ENCODE measurements at regions not wholly inside any gene's neighbourhood (a gene's known extent, or its start where the extent isn't known, plus 50 kb on each side); places are given as distances from the start of the nearest gene placed in this dataset.

DNA sequence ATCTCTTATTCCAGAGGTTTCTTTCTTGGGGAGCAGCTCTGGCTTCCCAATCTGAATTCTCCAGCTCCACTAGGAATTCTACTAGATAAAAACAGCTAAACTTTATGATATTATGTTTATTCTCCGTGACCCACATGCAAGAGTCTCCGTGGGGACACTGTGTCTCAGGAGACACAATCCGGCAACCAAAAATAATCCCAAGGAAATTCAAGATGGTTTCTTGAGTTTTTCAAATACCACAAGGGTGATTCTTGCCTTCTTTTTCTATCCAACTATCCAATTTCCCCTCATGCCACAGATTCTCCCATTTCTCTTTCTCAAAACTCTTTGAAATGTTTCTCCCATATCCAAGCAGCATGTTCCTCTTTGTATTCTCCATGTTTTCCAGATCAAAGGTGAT is 103.1 kb downstream of the FAS start:
- DNase-seq, result no peak

- DNase-seq, result no peak
Observed at GRCh38 chr10:89092981-89093380, 102.4 kb downstream of the FAS start.

DNA sequence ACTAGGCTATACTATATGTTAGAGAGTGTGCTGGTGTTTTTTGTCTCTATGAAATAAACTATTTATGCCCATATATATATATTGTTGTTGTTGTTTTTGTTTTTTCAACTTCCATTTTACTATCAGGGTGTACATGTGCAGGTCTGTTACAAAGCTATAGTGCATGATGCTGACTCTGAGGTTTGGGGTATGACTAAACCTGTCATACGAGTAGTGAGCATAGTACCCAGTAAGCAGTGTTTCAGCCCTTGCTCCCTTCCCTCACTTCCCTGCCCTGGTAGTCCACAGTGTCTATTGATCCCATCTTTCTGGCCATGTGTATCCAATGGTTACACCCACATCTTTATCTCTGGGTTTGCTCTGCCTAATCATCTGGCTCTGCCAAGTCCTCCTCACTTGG is 101.8 kb downstream of the FAS start:
- DNase-seq, result peak; percentile 35

GRCh38 chr10:89091496-89091895 is 100.9 kb downstream of the FAS start:
- peak; percentile 78 for DNase-seq

DNA sequence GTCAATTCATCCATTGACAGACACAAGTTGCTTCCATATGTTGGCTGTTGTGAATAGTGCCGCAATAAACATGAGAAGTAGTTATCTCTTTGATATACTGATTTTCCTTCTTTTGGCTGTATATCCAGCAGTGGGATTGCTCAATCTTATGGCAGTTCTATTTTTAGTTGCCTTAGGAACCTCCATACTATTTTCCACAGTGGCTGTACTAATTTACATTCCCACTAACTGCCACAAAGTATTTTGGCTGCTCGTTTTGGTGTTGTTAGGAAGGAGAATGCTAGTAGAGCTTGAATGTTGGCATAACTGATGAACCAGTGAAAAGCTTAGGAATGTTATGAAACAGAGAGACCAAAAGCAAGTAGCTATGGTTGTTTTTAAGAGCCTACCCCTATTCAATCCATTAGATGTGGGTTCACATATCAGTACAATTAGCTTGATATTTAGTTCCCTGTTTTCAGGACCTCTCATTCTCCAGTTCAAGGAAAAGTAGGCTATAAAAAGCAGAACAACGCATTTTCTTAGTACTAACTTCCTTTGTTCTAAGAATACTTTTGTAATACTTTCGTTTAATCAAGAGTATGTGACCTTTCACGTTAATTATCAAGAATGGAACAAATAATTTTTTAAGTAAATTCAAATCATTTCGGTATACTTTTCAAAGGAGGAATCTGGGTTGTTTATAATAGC is 100.3 kb downstream of the FAS start:
- peak; percentile 88 for DNase-seq

- peak; percentile 78 for DNase-seq
Observed at GRCh38 chr10:89086801-89087521, 96.4 kb downstream of the FAS start.

- peak; percentile 63 for DNase-seq
Observed at GRCh38 chr10:89085153-89085552, 94.6 kb downstream of the FAS start.

DNA sequence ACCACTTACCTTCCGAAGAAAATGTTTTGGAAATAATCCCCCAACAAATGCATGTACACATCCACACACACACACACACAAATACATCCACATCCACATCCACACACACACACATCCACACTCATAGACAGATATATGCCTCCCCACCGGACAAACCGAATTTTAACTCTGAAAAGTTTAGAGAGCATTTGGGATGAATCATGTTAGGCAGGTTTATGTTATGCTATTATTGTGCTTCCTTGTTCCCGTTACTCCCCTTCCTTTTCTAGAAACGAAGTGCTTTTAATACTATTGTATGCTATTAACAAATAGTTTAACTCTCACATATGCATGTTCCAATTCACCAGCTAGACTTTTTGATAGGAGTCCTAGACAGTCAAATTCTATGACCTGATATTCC is 91.5 kb downstream of the FAS start:
- DNase-seq, result peak; percentile 55

- DNase-seq, result peak; percentile 67
Observed at GRCh38 chr10:89080660-89081059, 90.1 kb downstream of the FAS start.

DNA sequence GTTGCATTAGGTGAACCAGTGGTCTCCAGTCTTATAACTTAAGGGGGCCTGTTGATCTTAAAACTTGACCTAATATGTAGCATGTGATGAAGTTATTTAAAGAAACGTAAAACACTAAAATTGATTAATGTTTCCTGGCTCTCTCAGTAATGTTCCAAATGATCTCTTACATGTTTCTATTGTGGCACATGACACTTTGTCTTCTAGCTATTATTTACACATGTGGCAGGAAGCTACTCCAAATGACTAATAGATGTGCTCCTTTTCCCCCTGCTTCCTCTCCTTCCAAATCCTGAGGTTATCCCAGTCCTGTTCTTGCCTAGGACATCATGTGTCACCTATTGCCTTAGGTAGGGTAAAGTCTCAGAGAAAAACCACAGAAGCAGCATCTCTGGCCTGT is 89.4 kb downstream of the FAS start:
- DNase-seq, result no peak

DNA sequence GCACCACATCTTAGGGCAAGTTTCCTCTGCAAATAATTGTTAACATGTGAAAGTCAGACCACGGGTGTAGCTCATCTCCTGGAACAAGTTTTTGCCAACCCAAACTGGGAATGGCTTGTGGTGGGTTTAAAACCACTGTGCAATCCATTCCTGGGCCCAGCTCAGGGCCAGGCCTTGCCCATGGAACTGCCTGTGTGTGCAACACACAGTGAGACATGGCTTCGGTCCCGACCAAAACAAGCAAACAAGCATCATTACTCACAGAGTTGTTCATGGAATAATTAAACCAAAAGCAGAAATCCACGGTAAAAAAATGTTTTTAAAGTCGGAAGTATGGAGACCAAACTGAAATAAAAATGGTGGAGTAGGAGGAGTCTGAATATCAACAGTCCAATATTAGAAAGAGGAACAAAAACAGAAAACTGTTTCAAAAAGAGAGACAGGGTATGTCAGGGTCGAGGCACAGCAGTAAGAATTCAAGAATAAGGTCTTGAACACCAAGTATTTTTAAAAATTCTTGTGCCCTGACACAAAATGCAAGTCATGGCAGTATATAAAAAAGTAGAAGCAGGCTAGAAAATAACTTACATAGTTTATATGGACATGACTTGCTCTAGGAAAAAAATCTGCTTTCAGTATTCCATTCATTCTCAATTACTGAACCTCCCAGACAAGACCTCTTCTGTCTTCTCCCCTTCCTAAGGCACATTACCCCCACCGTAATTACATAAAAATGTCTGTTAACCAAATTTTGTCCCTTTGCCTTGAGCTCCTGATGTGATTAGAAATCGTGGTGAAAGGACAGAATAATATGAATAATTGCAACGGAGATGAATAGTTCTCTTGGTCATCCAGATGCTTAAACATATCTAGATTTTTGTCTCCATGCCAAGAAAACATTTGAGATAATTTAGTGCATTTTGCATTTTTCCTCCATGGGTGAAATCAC is 88.4 kb downstream of the FAS start:
- no peak for DNase-seq

DNA sequence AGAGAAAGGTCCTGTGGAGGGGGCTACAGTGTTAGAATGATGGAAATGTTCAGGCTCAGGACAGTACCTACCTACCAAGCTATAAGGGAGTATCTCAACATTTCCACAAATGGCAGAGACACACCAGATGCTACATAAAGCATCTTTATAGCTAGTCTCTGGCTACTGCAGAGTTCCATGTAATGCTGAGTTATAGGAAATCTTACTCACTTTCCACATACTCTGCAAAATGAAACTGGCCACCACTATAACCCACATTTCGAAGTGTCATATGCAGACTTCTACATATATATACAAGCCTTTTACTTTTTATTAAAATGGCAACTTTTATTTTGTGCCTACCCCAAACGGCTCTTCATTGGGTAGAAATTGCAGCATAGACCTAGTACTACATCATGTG is 85.5 kb downstream of the FAS start:
- DNase-seq, result no peak

- no peak for DNase-seq
Observed at GRCh38 chr10:89075631-89076030, 85.0 kb downstream of the FAS start.

GRCh38 chr10:89074120-89074519 is 83.5 kb downstream of the FAS start:
- DNase-seq, result no peak

DNA sequence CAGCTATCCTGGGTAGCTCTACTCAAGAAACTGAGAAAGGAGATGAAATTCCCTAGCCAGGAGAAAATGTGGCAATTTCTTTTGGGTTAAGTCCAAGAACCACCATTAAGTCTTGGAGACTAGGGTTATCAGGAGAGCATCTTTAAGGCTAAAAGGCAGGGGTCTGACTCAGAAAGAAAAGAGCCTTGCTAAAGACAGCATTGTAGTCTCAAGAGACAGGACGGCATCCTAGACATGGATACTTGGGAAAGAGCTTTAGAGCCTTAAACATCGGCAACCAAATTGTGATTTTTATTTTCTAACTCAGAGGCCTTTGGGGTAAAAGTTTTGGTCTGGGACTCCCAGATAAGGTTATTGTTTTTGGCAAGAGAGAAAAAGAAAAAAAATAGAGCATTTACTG is 83.1 kb downstream of the FAS start:
- DNase-seq, result no peak

- DNase-seq, result no peak
Observed at GRCh38 chr10:89069589-89069988, 79.0 kb downstream of the FAS start.

All from OCI-M1 (cell line).